ENCODE measurements at regions not wholly inside any gene's neighbourhood (a gene's known extent, or its start where the extent isn't known, plus 50 kb on each side); places are given as distances from the start of the nearest gene placed in this dataset.

DNA sequence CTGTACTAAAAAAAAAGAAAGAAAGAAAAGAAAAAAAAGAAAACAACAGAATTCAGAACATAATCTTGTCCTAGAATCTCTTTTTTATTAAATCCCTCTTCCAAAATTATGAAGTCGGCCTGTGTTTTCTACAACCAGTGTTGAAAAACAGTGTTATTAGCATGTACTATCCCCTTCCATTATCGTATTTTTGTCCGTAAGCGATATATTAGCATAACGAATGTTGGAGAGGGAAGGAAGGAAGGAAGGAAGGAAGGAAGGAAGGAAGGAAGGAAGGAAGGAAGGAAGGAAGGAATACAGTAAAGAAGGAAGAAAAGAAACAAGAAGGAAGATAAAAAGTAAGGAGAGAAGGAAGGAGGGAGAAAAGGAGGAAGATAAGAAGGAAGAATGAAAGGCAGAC, 393.0 kb upstream of the TSHZ3 start:
- TF ChIP-seq RAD21 (IDR thresholded peaks at IDR 0.05; ENCODE audit: low read depth) (no peak), TCF12 (IDR thresholded peaks at IDR 0.05; ENCODE audit: low read depth) (no peak), NFIC (IDR thresholded peaks at IDR 0.05) (no peak), ZBTB7A (IDR thresholded peaks at IDR 0.05; ENCODE audit: low read depth) (no peak), YY1 (IDR thresholded peaks at IDR 0.05; ENCODE audit: low read depth) (no peak), FOXM1 (IDR thresholded peaks at IDR 0.05; ENCODE audit: borderline replicate concordance, low read depth) (no peak), EP300 (IDR thresholded peaks at IDR 0.05; ENCODE audit: borderline replicate concordance) (no peak), TAF1 (IDR thresholded peaks at IDR 0.05; ENCODE audit: low read depth) (no peak), CEBPB (IDR thresholded peaks at IDR 0.05) (no peak)
- TF ChIP-seq, protein P1, sequence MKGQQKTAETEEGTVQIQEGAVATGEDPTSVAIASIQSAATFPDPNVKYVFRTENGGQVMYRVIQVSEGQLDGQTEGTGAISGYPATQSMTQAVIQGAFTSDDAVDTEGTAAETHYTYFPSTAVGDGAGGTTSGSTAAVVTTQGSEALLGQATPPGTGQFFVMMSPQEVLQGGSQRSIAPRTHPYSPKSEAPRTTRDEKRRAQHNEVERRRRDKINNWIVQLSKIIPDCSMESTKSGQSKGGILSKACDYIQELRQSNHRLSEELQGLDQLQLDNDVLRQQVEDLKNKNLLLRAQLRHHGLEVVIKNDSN (IDR thresholded peaks at IDR 0.05), result no peak

DNA sequence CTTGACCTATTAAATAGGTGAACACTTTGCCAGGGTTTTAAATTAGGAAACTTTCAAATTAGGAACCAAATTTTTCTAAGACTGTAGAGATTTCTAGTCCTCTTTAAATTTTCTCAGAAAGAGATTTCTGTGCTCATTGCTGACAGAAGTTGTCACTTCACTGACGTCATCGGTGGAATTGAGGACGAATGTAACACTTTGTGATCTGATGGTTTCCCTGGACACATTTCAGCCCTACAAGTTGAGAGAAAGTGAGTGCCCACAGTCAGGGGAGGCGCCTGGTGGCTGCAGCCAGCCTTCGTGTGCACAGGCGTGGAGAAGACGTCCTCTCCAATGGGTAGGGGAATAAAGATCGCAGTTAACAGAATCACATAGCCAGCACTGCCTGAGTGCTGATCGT, 396.5 kb upstream of the TSHZ3 start:
- no peak for TF ChIP-seq CEBPB (IDR thresholded peaks at IDR 0.05)
- TF ChIP-seq, protein P1 (IDR thresholded peaks at IDR 0.05), result no peak
- no peak for TF ChIP-seq CREB1 (IDR thresholded peaks at IDR 0.05; ENCODE audit: low read depth)
- no peak for TF ChIP-seq TCF12 (IDR thresholded peaks at IDR 0.05; ENCODE audit: low read depth)
- TF ChIP-seq EP300 (IDR thresholded peaks at IDR 0.05; ENCODE audit: borderline replicate concordance), result no peak
- TF ChIP-seq RAD21 (IDR thresholded peaks at IDR 0.05; ENCODE audit: low read depth), result no peak
- TF ChIP-seq TEAD4 (IDR thresholded peaks at IDR 0.05), result no peak
- TF ChIP-seq ZBTB7A (IDR thresholded peaks at IDR 0.05; ENCODE audit: low read depth), result no peak
- TF ChIP-seq, protein P2, sequence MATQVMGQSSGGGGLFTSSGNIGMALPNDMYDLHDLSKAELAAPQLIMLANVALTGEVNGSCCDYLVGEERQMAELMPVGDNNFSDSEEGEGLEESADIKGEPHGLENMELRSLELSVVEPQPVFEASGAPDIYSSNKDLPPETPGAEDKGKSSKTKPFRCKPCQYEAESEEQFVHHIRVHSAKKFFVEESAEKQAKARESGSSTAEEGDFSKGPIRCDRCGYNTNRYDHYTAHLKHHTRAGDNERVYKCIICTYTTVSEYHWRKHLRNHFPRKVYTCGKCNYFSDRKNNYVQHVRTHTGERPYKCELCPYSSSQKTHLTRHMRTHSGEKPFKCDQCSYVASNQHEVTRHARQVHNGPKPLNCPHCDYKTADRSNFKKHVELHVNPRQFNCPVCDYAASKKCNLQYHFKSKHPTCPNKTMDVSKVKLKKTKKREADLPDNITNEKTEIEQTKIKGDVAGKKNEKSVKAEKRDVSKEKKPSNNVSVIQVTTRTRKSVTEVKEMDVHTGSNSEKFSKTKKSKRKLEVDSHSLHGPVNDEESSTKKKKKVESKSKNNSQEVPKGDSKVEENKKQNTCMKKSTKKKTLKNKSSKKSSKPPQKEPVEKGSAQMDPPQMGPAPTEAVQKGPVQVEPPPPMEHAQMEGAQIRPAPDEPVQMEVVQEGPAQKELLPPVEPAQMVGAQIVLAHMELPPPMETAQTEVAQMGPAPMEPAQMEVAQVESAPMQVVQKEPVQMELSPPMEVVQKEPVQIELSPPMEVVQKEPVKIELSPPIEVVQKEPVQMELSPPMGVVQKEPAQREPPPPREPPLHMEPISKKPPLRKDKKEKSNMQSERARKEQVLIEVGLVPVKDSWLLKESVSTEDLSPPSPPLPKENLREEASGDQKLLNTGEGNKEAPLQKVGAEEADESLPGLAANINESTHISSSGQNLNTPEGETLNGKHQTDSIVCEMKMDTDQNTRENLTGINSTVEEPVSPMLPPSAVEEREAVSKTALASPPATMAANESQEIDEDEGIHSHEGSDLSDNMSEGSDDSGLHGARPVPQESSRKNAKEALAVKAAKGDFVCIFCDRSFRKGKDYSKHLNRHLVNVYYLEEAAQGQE (IDR thresholded peaks at IDR 0.05; ENCODE audit: low read depth), result no peak
- TF ChIP-seq NFIC (IDR thresholded peaks at IDR 0.05), result no peak

DNA sequence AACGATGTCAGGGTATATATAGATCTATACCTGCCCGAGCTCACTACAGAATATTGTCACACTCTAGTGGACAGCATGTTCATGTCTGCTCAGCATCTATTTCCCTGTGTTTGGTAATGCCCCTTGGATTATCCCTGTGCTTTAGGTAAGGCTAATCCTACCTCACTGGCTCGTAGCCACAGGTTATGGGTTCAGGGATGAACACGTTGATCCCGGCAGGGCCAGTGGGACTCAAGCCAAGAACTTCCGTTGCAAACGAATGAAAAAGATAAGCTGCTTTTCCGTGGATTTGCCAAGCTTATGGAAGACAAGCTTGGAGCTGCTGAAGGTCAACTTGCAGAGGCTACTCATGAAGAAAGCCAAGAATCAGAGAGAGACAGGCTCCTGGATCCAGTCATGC, 400.0 kb upstream of the TSHZ3 start:
- TF ChIP-seq RAD21 (IDR thresholded peaks at IDR 0.05; ENCODE audit: low read depth) (no peak), YY1 (IDR thresholded peaks at IDR 0.05; ENCODE audit: low read depth) (no peak), NFIC (IDR thresholded peaks at IDR 0.05) (no peak), ZBTB7A (IDR thresholded peaks at IDR 0.05; ENCODE audit: low read depth) (no peak), CREB1 (IDR thresholded peaks at IDR 0.05; ENCODE audit: low read depth) (no peak), TEAD4 (IDR thresholded peaks at IDR 0.05) (no peak), TAF1 (IDR thresholded peaks at IDR 0.05; ENCODE audit: low read depth) (no peak), FOXM1 (IDR thresholded peaks at IDR 0.05; ENCODE audit: borderline replicate concordance, low read depth) (no peak), CEBPB (IDR thresholded peaks at IDR 0.05) (no peak)
- TF ChIP-seq, protein P3, sequence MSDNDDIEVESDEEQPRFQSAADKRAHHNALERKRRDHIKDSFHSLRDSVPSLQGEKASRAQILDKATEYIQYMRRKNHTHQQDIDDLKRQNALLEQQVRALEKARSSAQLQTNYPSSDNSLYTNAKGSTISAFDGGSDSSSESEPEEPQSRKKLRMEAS (IDR thresholded peaks at IDR 0.05), result no peak
- TF ChIP-seq, protein P2 (IDR thresholded peaks at IDR 0.05; ENCODE audit: low read depth), result no peak
- TF ChIP-seq, protein P1 (IDR thresholded peaks at IDR 0.05), result no peak

DNA sequence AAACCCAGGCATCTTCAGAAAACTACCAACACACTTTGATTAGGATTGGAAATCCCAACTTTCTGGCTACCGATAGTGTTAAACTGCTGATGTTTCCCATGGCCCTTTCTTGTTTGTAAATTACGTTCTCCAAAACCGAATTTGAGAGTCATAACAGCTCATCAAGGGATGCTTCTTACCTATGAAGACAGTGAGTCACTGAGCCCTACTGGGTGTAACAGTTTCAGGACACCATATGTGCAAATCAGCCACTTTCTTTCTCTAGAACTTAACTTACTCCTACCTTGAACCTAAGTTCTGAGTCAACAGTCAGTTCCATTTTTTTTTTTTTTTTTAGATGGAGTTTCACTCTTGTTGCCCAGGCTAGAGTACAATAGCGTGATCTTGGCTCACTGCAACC, 410.1 kb upstream of the TSHZ3 start:
- TF ChIP-seq, protein P3 (IDR thresholded peaks at IDR 0.05), result no peak
- TF ChIP-seq TAF1 (IDR thresholded peaks at IDR 0.05; ENCODE audit: low read depth) (no peak), ZBTB7A (IDR thresholded peaks at IDR 0.05; ENCODE audit: low read depth) (no peak), EGR1 (IDR thresholded peaks at IDR 0.05) (no peak)

DNA sequence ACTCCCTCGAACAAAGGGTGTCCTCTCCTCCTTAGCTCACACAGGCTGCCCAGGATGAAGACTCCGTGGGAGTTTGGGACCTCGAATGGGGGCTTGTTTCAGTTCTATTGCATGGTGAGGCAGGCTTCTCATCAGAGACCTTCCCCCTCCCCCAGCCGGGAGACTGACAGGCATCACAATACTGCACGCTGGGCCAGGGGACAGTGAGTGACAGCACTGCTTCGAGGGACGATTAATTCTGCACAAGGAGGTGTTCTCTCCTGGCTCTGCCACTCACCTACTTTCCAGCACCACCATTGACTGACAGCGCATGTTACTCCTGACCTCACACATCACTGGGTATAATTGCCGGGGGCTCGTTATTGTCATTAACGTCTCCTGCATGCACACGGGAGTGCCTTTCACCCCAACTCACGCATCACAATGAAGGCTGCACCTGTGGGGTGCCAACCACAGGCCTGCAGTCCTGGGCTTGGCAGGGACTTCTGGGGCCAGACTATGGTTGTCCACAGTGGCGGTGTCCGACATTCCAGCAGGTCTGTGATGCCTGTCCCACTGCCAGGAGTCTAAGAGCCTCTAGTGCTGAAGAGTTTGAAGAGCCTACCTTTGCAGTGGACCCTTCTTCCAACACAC, 412.2 kb upstream of the TSHZ3 start:
- TF ChIP-seq EGR1 (IDR thresholded peaks at IDR 0.05) (no peak), TEAD4 (IDR thresholded peaks at IDR 0.05) (no peak), FOXM1 (IDR thresholded peaks at IDR 0.05; ENCODE audit: borderline replicate concordance, low read depth) (no peak), YY1 (IDR thresholded peaks at IDR 0.05; ENCODE audit: low read depth) (no peak), NFIC (IDR thresholded peaks at IDR 0.05) (no peak)
- TF ChIP-seq, protein P3 (IDR thresholded peaks at IDR 0.05), result no peak
- TF ChIP-seq, protein P1 (IDR thresholded peaks at IDR 0.05), result no peak

Data from Ishikawa (cell line).